ENCODE measurements at regions not wholly inside any gene's neighbourhood (a gene's known extent, or its start where the extent isn't known, plus 50 kb on each side); places are given as distances from the start of the nearest gene placed in this dataset.

DNA sequence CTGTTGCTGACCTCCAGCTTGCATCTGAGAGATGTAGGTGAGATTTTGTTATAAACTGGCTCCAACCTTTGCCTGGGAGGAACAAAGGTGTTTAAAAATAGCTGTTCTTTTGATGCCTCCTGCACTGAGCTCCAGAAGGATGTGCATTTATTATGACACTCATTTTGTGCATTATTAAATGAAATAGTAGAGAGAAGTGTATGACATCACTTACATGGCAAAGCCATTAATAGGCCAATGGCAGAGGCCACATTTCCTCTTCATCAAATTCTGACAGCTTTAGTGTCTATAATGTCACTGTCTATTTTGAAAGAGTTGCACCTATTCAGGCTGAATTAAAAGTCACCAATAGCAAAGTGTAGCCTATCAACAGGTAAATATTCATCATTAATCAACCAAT, 564.6 kb downstream of the FLRT2 start:
- TF ChIP-seq, protein P1, sequence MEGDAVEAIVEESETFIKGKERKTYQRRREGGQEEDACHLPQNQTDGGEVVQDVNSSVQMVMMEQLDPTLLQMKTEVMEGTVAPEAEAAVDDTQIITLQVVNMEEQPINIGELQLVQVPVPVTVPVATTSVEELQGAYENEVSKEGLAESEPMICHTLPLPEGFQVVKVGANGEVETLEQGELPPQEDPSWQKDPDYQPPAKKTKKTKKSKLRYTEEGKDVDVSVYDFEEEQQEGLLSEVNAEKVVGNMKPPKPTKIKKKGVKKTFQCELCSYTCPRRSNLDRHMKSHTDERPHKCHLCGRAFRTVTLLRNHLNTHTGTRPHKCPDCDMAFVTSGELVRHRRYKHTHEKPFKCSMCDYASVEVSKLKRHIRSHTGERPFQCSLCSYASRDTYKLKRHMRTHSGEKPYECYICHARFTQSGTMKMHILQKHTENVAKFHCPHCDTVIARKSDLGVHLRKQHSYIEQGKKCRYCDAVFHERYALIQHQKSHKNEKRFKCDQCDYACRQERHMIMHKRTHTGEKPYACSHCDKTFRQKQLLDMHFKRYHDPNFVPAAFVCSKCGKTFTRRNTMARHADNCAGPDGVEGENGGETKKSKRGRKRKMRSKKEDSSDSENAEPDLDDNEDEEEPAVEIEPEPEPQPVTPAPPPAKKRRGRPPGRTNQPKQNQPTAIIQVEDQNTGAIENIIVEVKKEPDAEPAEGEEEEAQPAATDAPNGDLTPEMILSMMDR (IDR thresholded peaks at IDR 0.05; ENCODE audit: insufficient read depth, low read length, poor library complexity, severe bottlenecking) = no peak
- Histone ChIP-seq H3K36me3 (ENCODE audit: control insufficient read depth, insufficient read depth, low read length) (no peaks in the 10 kb centered on the region), H3K4me3 (ENCODE audit: low read depth, low read length) (no peak overlapping the region), H3K27me3 (ENCODE audit: control insufficient read depth, insufficient read depth, low read length) (no peaks in the 10 kb centered on the region)
- DNase-seq (ENCODE audit: low read depth) = no peak

DNA sequence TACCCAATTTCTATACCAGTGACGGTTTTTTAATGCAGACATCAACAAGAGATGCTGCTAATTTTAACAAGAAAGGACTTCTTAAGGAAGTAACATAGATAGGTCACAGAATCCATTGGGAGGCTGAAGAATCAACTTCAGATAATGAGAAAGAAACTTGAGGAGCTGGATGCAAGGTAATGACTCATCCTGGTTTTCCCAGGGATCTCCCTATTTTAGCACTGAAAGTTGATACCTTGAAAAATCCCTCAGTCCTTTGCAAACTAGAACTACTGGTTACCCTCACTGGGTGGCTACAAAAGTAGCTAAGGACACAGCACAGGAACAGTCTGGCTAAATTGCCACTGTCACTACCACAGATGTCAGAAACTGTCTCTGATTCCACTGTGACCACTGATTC, 561.9 kb downstream of the FLRT2 start:
- Histone ChIP-seq H3K27me3 (ENCODE audit: control insufficient read depth, insufficient read depth, low read length) (no peaks in the 10 kb centered on the region), H3K4me3 (ENCODE audit: low read depth, low read length) (no peak overlapping the region), H3K36me3 (ENCODE audit: control insufficient read depth, insufficient read depth, low read length) (no peaks in the 10 kb centered on the region)
- no peak for DNase-seq (ENCODE audit: low read depth)
- TF ChIP-seq, protein P1 (IDR thresholded peaks at IDR 0.05; ENCODE audit: insufficient read depth, low read length, poor library complexity, severe bottlenecking) = no peak

DNA sequence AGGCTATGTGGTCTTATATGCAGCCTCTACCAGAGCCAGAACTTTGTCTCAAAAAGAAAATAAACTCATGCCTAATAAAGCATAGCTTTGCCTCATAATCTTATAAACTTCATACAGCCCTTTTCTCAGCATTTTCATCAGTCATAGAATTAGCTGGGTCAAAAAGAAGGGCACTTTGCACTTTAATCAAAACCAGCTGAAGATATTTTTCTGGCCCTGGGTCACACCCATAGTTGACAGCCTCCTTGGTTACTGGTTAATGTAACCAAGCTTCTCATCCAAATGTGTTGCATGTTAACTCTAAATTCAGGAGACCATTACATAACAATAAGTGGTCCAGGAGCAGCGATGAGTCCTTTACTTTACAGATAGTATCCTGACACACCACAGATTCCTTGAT, 558.2 kb downstream of the FLRT2 start:
- Histone ChIP-seq H3K4me3 (ENCODE audit: low read depth, low read length) (no peak overlapping the region), H3K27me3 (ENCODE audit: control insufficient read depth, insufficient read depth, low read length) (no peaks in the 10 kb centered on the region), H3K36me3 (ENCODE audit: control insufficient read depth, insufficient read depth, low read length) (no peaks in the 10 kb centered on the region)
- no peak for DNase-seq (ENCODE audit: low read depth)
- TF ChIP-seq, protein P1 (IDR thresholded peaks at IDR 0.05; ENCODE audit: insufficient read depth, low read length, poor library complexity, severe bottlenecking) = no peak

DNA sequence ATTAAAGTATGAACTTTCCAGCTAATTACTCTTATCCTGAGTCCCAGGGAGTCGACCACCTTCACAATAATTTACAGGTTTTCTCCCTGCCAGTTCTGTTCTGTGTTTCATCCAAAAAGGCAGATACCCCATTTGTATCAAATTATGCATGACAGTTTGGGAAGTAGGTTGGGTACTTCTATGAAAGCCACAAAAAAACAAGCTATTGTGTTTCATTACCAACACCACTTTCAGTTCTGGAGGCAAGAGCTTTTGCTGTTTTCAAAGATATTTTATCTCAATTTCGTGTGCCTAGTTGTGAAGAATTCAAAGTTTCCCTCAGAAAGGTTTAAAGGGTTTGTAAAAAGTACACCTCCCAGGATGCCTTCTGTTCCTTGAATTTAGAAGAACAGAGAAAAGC, 557.4 kb downstream of the FLRT2 start:
- H3K4me3 ChIP-seq (ENCODE audit: low read depth, low read length) = no peak overlapping the region
- no peaks in the 10 kb centered on the region for H3K36me3 ChIP-seq (ENCODE audit: control insufficient read depth, insufficient read depth, low read length)
- H3K27me3 ChIP-seq (ENCODE audit: control insufficient read depth, insufficient read depth, low read length) = no peaks in the 10 kb centered on the region
- DNase-seq (ENCODE audit: low read depth) = no peak
- TF ChIP-seq, protein P1 (IDR thresholded peaks at IDR 0.05; ENCODE audit: insufficient read depth, low read length, poor library complexity, severe bottlenecking) = no peak

DNA sequence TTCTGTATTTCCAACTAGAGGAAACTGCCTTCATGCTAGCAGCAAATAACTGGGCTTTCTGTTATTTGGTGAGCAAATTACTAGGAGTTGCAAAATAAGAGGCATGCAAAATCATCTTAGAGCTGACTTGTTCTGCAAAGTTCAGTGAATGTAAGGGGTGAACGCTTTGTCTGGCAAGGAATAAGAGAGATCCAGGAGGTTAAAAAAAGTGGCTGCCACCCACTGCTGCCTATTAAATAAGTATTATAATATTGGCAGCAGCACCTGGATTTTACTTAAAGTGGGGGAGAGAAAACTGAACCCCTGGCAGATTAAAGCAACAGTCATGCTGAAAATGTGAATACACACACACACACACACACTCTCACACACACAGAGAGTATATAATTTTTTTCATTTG, 557.0 kb downstream of the FLRT2 start:
- DNase-seq (ENCODE audit: low read depth) = no peak
- Histone ChIP-seq H3K4me3 (ENCODE audit: low read depth, low read length) (no peak overlapping the region), H3K27me3 (ENCODE audit: control insufficient read depth, insufficient read depth, low read length) (no peaks in the 10 kb centered on the region), H3K36me3 (ENCODE audit: control insufficient read depth, insufficient read depth, low read length) (no peaks in the 10 kb centered on the region)
- TF ChIP-seq, protein P1 (IDR thresholded peaks at IDR 0.05; ENCODE audit: insufficient read depth, low read length, poor library complexity, severe bottlenecking) = no peak

DNA sequence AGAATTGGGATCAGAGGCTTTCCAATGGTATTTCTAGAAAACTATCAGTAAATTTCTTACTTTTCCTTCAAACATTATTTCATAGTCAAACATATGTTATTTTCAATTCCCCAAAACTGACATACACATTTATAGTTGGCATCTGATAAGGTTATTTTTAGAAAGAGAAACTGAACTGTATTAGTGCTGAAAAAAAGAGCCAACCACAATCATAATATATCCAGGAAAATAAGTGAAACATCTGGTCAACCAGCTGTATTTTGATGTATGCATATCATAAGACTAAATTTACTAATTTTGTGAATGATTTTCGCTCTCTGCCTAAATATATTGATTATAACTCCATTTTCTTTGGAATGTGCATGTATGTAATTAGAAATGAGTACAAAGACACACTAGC, 554.2 kb downstream of the FLRT2 start:
- Histone ChIP-seq H3K27me3 (ENCODE audit: control insufficient read depth, insufficient read depth, low read length) (no peaks in the 10 kb centered on the region), H3K36me3 (ENCODE audit: control insufficient read depth, insufficient read depth, low read length) (no peaks in the 10 kb centered on the region), H3K4me3 (ENCODE audit: low read depth, low read length) (no peak overlapping the region)
- TF ChIP-seq, protein P1 (IDR thresholded peaks at IDR 0.05; ENCODE audit: insufficient read depth, low read length, poor library complexity, severe bottlenecking) = no peak
- DNase-seq (ENCODE audit: low read depth) = no peak

All from kidney epithelial cell (primary cell).